ENCODE measurements at regions not wholly inside any gene's neighbourhood (a gene's known extent, or its start where the extent isn't known, plus 50 kb on each side); places are given as distances from the start of the nearest gene placed in this dataset.
"Not testable (repeated sequence)": the region's sequence is repeated elsewhere in the genome, so short reads cannot be mapped to it uniquely, and the experiment has no call there.

- ChIA-PET CTCF (no interaction called here), POLR2A (no interaction called here)
These were observed 233.0 kb upstream of the POU1F1 start for GRCh38 chr3:87509401-87509800.

GRCh38 chr3:87508921-87509320 lies 232.5 kb upstream of the POU1F1 start:
- POLR2A ChIA-PET = no interaction called here

GRCh38 chr3:87507753-87508152 lies 231.4 kb upstream of the POU1F1 start:
- ChIA-PET CTCF (no interaction called here), POLR2A (no interaction called here)

More at GRCh38 chr3:87508921-87509320, 232.5 kb upstream of the POU1F1 start:
- CTCF ChIA-PET = no interaction called here

- CTCF ChIA-PET = no interaction called here
- POLR2A ChIA-PET = no interaction called here
These were observed 227.6 kb upstream of the POU1F1 start for GRCh38 chr3:87503900-87504498.

- ChIA-PET POLR2A (no interaction called here), CTCF (no interaction called here)
These were observed 224.7 kb upstream of the POU1F1 start for GRCh38 chr3:87501076-87501475.

- ChIA-PET CTCF (no interaction called here), POLR2A (no interaction called here)
These were observed 222.1 kb upstream of the POU1F1 start for GRCh38 chr3:87498358-87499080.

GRCh38 chr3:87495938-87496337 lies 219.6 kb upstream of the POU1F1 start:
- CTCF ChIA-PET = no interaction called here
- POLR2A ChIA-PET = no interaction called here

GRCh38 chr3:87494264-87494663 lies 217.9 kb upstream of the POU1F1 start:
- CTCF ChIA-PET = no interaction called here
- POLR2A ChIA-PET = no interaction called here

- POLR2A ChIA-PET = no interaction called here
- CTCF ChIA-PET = no interaction called here
These were observed 215.5 kb upstream of the POU1F1 start for GRCh38 chr3:87491843-87492242.

- CTCF ChIA-PET = no interaction called here
- POLR2A ChIA-PET = no interaction called here
These were observed 213.5 kb upstream of the POU1F1 start for GRCh38 chr3:87489892-87490291.

GRCh38 chr3:87488765-87489164 lies 212.4 kb upstream of the POU1F1 start:
- ChIA-PET CTCF (no interaction called here), POLR2A (no interaction called here)

- CTCF ChIA-PET, POLR2A ChIA-PET: not testable (repeated sequence)
These were observed 210.3 kb upstream of the POU1F1 start for GRCh38 chr3:87486635-87487034.

- CTCF ChIA-PET = no interaction called here
- POLR2A ChIA-PET = no interaction called here
These were observed 209.7 kb upstream of the POU1F1 start for GRCh38 chr3:87486115-87486514.

- CTCF ChIA-PET = no interaction called here
- POLR2A ChIA-PET = no interaction called here
These were observed 202.3 kb upstream of the POU1F1 start for GRCh38 chr3:87478716-87479115.

GRCh38 chr3:87473944-87474343 lies 197.6 kb upstream of the POU1F1 start:
- CTCF ChIA-PET = no interaction called here
- POLR2A ChIA-PET = no interaction called here

- POLR2A ChIA-PET = no interaction called here
These were observed 192.6 kb upstream of the POU1F1 start for GRCh38 chr3:87468938-87469337.

GRCh38 chr3:87468235-87468634 lies 191.9 kb upstream of the POU1F1 start:
- ChIA-PET CTCF (no interaction called here), POLR2A (no interaction called here)

More at GRCh38 chr3:87468938-87469337, 192.6 kb upstream of the POU1F1 start:
- CTCF ChIA-PET = no interaction called here

- CTCF ChIA-PET = no interaction called here
- POLR2A ChIA-PET = no interaction called here
These were observed 185.8 kb upstream of the POU1F1 start for GRCh38 chr3:87462228-87462627.

GRCh38 chr3:87461443-87461842 lies 185.1 kb upstream of the POU1F1 start:
- POLR2A ChIA-PET = no interaction called here
- CTCF ChIA-PET = no interaction called here

- CTCF ChIA-PET = no interaction called here
- POLR2A ChIA-PET = no interaction called here
These were observed 184.7 kb upstream of the POU1F1 start for GRCh38 chr3:87461036-87461435.

GRCh38 chr3:87448558-87448957 lies 172.2 kb upstream of the POU1F1 start:
- POLR2A ChIA-PET = no interaction called here
- CTCF ChIA-PET = no interaction called here

GRCh38 chr3:87446849-87447387 lies 170.5 kb upstream of the POU1F1 start:
- ChIA-PET POLR2A (no interaction called here), CTCF (no interaction called here)
